ENCODE measurements at regions not wholly inside any gene's neighbourhood (a gene's known extent, or its start where the extent isn't known, plus 50 kb on each side); places are given as distances from the start of the nearest gene placed in this dataset.

- FAIRE-seq (no peak), DNase-seq (ENCODE audit: low read depth, low spot score) (no peak)
- Histone ChIP-seq H3K27me3 (ENCODE audit: control insufficient read depth in 2 of 2, insufficient read depth in 2 of 2, low read length in 2 of 2) (no peaks in the 10 kb centered on the region), H3K4me1 (ENCODE audit: control insufficient read depth, extremely low read depth, insufficient read depth, low read length) (no peaks in the 10 kb centered on the region), H3K4me3 (replicated peaks in 1 of 3; ENCODE audit: insufficient read depth in 1 of 3, low read depth in 1 of 3, low read length in 3 of 3) (no peak overlapping the region), H3K9ac (replicated peaks; ENCODE audit: extremely low read depth, insufficient read depth, low read length) (no peak overlapping the region), H3K9me3 (replicated peaks; ENCODE audit: control insufficient read depth, insufficient read depth, low read length) (no peaks in the 10 kb centered on the region), H3K27ac (ENCODE audit: insufficient read depth, low read depth, low read length) (no peak overlapping the region), H4K20me1 (replicated peaks; ENCODE audit: control insufficient read depth, extremely low read depth, insufficient read depth, low read length) (no peaks in the 10 kb centered on the region), H3K9me1 (replicated peaks; ENCODE audit: control insufficient read depth, extremely low read depth, insufficient read depth, low read length) (no peaks in the 10 kb centered on the region), H3K79me2 (ENCODE audit: control insufficient read depth, insufficient read depth, low read length) (no peaks in the 10 kb centered on the region), H2AFZ (ENCODE audit: low read depth, low read length) (no peak overlapping the region), H3K36me3 (ENCODE audit: control insufficient read depth in 2 of 2, extremely low read depth in 1 of 2, insufficient read depth in 2 of 2, low read length in 2 of 2) (no peaks in the 10 kb centered on the region), H3K4me2 (ENCODE audit: insufficient read depth, low read length) (no peak overlapping the region)
- intact Hi-C loops (cut with micrococcal nuclease) (no loop called here), dilution Hi-C loops (cut with MboI; ENCODE audit: extremely low pct_ligation_motif_present, low sequenced_read_pairs) (no loop called here)
- BruUV-seq (replicated peaks): no TSS peak
- CTCF ChIA-PET: interaction anchor here (0.6 to 1.2 kb wide), 6 partner anchors 9 to 448 kb away, joined by 3 to 4 read pairs (median 3); no protein-coding TSS in a partner anchor
- no peak for TF ChIP-seq POLR2A (IDR thresholded peaks at IDR 0.05; ENCODE audit: low read depth, low read length)
- TF ChIP-seq MAX (IDR thresholded peaks at IDR 0.05; ENCODE audit: insufficient read depth, insufficient read length): no peak
- TF ChIP-seq CTCF (IDR thresholded peaks at IDR 0.05; ENCODE audit: extremely low read depth in 1 of 2, insufficient read depth in 1 of 2, low read depth in 1 of 2, low read length in 2 of 2): no peak
- no peak for TF ChIP-seq JUN (IDR thresholded peaks at IDR 0.05; ENCODE audit: borderline replicate concordance, insufficient read depth, insufficient read length, low read depth)
- TF ChIP-seq POLR2AphosphoS5 (IDR thresholded peaks at IDR 0.05; ENCODE audit: insufficient read depth, low read depth, low read length): no peak
- no peak for TF ChIP-seq FOS (IDR thresholded peaks at IDR 0.05; ENCODE audit: borderline replicate concordance, insufficient read depth, low read length)
- POLR2A ChIA-PET: no interaction called here
Observed at GRCh38 chr12:90589956-90590355, 365.0 kb downstream of the CCER1 start.
